Omental fat pad (tissue), 3 donors: ENCODE measurements at regions not wholly inside any gene's neighbourhood (a gene's known extent, or its start where the extent isn't known, plus 50 kb on each side); places are given as distances from the start of the nearest gene placed in this dataset.
"Not testable (repeated sequence)": the region's sequence is repeated elsewhere in the genome, so short reads cannot be mapped to it uniquely, and the experiment has no call there.

ENCODE experiments used
- ATAC-seq: fragments of 150-250 bp; one replicate; pipeline ENCODE4 v1.9.1; 2016; ENCODE audit warnings: mild to moderate bottlenecking, moderate library complexity; ENCODE audit not compliant: low FRiP score
- DNase-seq: peaks from one replicate; pipeline ENCODE4 v3.0.0-alpha.2; 2019; ENCODE audit warnings: low spot score
- CTCF ChIP-seq, 3 donors: fragments of 450-650 bp; IDR thresholded peaks; one replicate each; pipeline ENCODE4 v1.5.1; 2016 to 2017; ENCODE audit warnings: antibody characterized with exemption in 3 of 3, mild to moderate bottlenecking in 3 of 3, moderate library complexity in 2 of 3

- ATAC-seq (no peak), DNase-seq (no peak)
- TF ChIP-seq CTCF (IDR thresholded peaks at IDR 0.05), result no peak
These were observed 111.8 kb upstream of the TLE1 start for GRCh38 chr9:81801190-81801589.

GRCh38 chr9:81804306-81804705, 115.0 kb upstream of the TLE1 start:
- ATAC-seq, result no peak
- no peak for DNase-seq
- no peak for TF ChIP-seq CTCF (IDR thresholded peaks at IDR 0.05)

GRCh38 chr9:81811688-81812087, 116.5 kb upstream of the SPATA31D4 start:
- not testable (repeated sequence) for DNase-seq, ATAC-seq

GRCh38 chr9:81814401-81814793, 113.8 kb upstream of the SPATA31D4 start:
- DNase-seq (no peak), ATAC-seq (no peak)
- TF ChIP-seq CTCF (IDR thresholded peaks at IDR 0.05), result no peak

GRCh38 chr9:81814794-81815464, 113.3 kb upstream of the SPATA31D4 start:
- ATAC-seq, result no peak
- no peak for TF ChIP-seq CTCF (IDR thresholded peaks at IDR 0.05)
- no peak for DNase-seq

GRCh38 chr9:81815781-81816180, 112.4 kb upstream of the SPATA31D4 start:
- DNase-seq (no peak), ATAC-seq (no peak)
- TF ChIP-seq CTCF (IDR thresholded peaks at IDR 0.05), result no peak

GRCh38 chr9:81819155-81819554, 109.1 kb upstream of the SPATA31D4 start:
- no peak for TF ChIP-seq CTCF (IDR thresholded peaks at IDR 0.05)
- ATAC-seq (no peak), DNase-seq (no peak)
